ENCODE measurements at regions not wholly inside any gene's neighbourhood (a gene's known extent, or its start where the extent isn't known, plus 50 kb on each side); places are given as distances from the start of the nearest gene placed in this dataset.
"Not testable (repeated sequence)": the region's sequence is repeated elsewhere in the genome, so short reads cannot be mapped to it uniquely, and the experiment has no call there.

GRCh38 chrX:26597981-26598380 lies 382.0 kb downstream of the MAGEB5 start:
- DNase-seq (ENCODE audit: low spot score): no peak

GRCh38 chrX:26590849-26591248 lies 374.9 kb downstream of the MAGEB5 start:
- no peak for DNase-seq (ENCODE audit: low spot score)

GRCh38 chrX:26586570-26586969 lies 370.6 kb downstream of the MAGEB5 start:
- no peak for DNase-seq (ENCODE audit: low spot score)

- no peak for DNase-seq (ENCODE audit: low spot score)
Observed at GRCh38 chrX:26581091-26581490, 365.1 kb downstream of the MAGEB5 start.

- DNase-seq (ENCODE audit: low spot score): no peak
Observed at GRCh38 chrX:26580021-26580420, 364.1 kb downstream of the MAGEB5 start.

GRCh38 chrX:26574234-26574633 lies 358.3 kb downstream of the MAGEB5 start:
- no peak for DNase-seq (ENCODE audit: low spot score)

GRCh38 chrX:26562156-26562555 lies 346.2 kb downstream of the MAGEB5 start:
- DNase-seq (ENCODE audit: low spot score): no peak

- no peak for DNase-seq (ENCODE audit: low spot score)
Observed at GRCh38 chrX:26559855-26560254, 343.9 kb downstream of the MAGEB5 start.

- DNase-seq (ENCODE audit: low spot score): no peak
Observed at GRCh38 chrX:26558719-26559386, 342.9 kb downstream of the MAGEB5 start.

- no peak for DNase-seq (ENCODE audit: low spot score)
Observed at GRCh38 chrX:26557691-26558321, 341.8 kb downstream of the MAGEB5 start.

- not testable (repeated sequence) for DNase-seq (ENCODE audit: low spot score)
Observed at GRCh38 chrX:26525768-26526167, 309.8 kb downstream of the MAGEB5 start.

GRCh38 chrX:26522501-26522900 lies 306.5 kb downstream of the MAGEB5 start:
- no peak for DNase-seq (ENCODE audit: low spot score)

- DNase-seq (ENCODE audit: low spot score): peak; percentile 0
Observed at GRCh38 chrX:26511589-26512363, 295.8 kb downstream of the MAGEB5 start.

- no peak for DNase-seq (ENCODE audit: low spot score)
Observed at GRCh38 chrX:26470941-26471340, 255.0 kb downstream of the MAGEB5 start.

- DNase-seq (ENCODE audit: low spot score): no peak
Observed at GRCh38 chrX:26466387-26466786, 250.4 kb downstream of the MAGEB5 start.

- no peak for DNase-seq (ENCODE audit: low spot score)
Observed at GRCh38 chrX:26445288-26445687, 229.3 kb downstream of the MAGEB5 start.

- not testable (repeated sequence) for DNase-seq (ENCODE audit: low spot score)
Observed at GRCh38 chrX:26444417-26444816, 228.4 kb downstream of the MAGEB5 start.

- peak; percentile 5 for DNase-seq (ENCODE audit: low spot score)
Observed at GRCh38 chrX:26442340-26442739, 226.4 kb downstream of the MAGEB5 start.

GRCh38 chrX:26414534-26414933 lies 198.6 kb downstream of the MAGEB5 start:
- DNase-seq (ENCODE audit: low spot score): no peak

- no peak for DNase-seq (ENCODE audit: low spot score)
Observed at GRCh38 chrX:26411045-26411444, 195.1 kb downstream of the MAGEB5 start.

- DNase-seq (ENCODE audit: low spot score): no peak
Observed at GRCh38 chrX:26409636-26410035, 193.7 kb downstream of the MAGEB5 start.

- DNase-seq (ENCODE audit: low spot score): no peak
Observed at GRCh38 chrX:26387906-26388305, 171.9 kb downstream of the MAGEB5 start.

- no peak for DNase-seq (ENCODE audit: low spot score)
Observed at GRCh38 chrX:26376037-26376708, 160.2 kb downstream of the MAGEB5 start.

All from globus pallidus (tissue), 1 donor.